H54 (cell line): ENCODE measurements at regions not wholly inside any gene's neighbourhood (a gene's known extent, or its start where the extent isn't known, plus 50 kb on each side); places are given as distances from the start of the nearest gene placed in this dataset.

ENCODE experiments used
- DNase-seq: peaks from one replicate; pipeline ENCODE4 v3.0.0; 2011; ENCODE audit warnings: low spot score, mixed read lengths; ENCODE audit not compliant: insufficient read length
- FAIRE-seq: peaks from 3 replicates; lab custom pipeline; 2011; peaks lifted over from hg19 to GRCh38; lab: Jason Lieb, UNC
- POLR2A ChIP-seq: IDR thresholded peaks from 2 replicates; pipeline ENCODE4 v1.6.1; 2011; ENCODE audit warnings: low read depth, mild to moderate bottlenecking, low read length

DNA sequence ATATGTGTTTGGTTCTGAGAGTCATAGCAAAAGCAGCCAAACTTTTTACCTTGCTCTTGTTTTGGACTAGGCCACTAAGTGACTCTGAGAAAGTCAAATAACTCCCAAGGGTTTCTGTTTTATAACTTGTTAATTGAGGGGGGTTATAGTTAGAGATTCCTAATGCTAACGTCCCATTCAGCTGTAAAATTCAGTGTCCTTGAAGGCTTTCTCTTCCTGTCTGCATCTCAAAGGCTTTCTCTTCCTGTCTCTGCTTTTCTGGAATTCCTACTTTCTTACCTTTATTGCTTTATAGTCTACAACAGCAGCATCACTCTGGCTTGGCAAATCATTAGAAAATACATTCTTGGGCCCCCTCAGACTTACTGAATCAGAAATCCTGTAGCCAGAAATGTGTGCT is 479.5 kb upstream of the SEMA6A start:
- DNase-seq (no peak), FAIRE-seq (no peak)

DNA sequence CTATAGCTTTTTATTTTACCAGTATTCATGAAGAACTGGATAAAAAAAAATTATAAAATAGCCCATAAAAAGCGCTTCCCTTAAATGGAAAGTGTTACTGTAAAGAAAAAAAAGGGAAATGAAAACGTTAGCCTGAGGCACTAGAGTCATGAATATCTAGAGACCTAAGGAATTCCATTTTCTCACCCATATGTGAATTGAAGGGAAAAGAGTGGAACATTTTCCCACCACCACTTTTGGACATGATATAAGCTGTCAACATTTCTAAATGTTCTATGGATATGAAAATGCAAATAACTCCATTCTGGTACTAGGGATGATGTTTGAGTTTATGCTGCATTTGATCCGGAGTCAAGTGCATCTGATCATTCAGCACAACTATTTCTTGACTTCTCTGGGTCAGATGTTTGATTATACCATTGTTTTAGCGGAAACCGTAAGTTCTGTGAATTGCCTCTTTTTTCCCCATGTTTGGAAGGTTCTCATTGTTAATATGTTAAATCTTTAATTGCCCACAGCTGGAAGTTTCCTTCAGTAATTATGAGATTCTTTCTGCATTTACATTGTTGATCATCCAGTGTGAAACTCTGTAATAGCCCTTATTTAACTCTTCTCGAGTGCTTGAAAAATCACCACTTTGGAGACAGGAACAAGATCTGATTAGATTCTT is 467.4 kb upstream of the SEMA6A start:
- no peak for FAIRE-seq
- no peak for DNase-seq
- no peak for TF ChIP-seq POLR2A

More for the DNA sequence above, 479.5 kb upstream of the SEMA6A start:
- no peak for TF ChIP-seq POLR2A

DNA sequence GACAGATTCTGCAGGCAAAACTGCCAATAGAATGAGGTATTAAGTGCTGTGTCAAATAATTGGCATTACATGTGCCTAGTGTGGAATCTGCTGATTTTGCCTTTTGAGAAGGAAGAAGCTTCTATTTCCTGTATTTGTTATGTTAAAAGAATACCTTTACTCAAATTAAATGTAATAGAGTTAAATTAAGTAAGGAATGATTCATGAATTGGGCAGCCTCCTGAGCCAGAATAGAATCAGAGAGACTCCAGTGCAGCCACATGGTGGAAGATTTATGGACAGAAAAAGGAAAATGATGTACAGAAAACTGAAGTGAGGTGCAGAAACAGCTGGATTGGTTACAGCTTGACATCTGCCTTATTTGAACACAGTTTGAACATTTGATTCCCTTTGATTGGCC is 464.4 kb upstream of the SEMA6A start:
- no peak for TF ChIP-seq POLR2A
- no peak for FAIRE-seq
- DNase-seq, result no peak

DNA sequence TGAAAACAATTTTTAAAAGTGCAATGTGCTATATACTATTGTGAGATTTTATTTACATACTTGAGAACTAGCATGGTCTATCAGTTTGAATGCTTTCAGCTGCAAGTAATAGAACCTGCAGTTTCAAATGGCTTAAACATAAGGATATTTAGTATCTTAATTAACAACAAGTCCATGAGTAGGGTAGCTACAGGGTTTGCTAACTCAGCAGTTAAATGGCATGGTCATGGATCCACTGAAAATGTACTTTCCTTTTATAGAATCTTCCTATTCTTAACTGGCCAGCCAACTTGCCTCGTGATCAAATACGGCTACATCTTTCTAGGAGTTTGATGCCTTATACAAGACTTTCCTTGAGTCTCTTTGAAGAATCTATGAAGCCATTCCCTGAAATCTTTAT is 452.8 kb upstream of the SEMA6A start:
- FAIRE-seq, result no peak
- TF ChIP-seq POLR2A, result no peak
- DNase-seq, result no peak

DNA sequence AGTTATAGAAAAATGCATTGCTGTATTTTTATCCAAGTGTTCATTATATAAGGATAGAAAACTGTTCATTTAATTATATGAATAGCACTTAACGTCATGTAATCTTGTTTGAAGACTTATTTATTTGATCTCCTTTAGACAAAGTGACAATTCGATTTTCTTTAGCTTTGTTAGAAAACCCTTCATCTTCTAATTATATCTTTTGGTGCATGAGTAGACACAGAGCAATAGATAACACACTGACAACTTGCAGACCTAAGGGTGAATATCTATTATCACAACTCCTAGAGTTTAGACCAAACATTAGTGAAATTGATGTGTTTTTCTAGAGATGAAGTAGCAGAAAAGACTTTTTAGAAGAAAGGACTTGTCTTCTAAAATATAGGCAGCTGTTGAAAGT is 446.4 kb upstream of the SEMA6A start:
- TF ChIP-seq POLR2A, result no peak
- DNase-seq (no peak), FAIRE-seq (no peak)

DNA sequence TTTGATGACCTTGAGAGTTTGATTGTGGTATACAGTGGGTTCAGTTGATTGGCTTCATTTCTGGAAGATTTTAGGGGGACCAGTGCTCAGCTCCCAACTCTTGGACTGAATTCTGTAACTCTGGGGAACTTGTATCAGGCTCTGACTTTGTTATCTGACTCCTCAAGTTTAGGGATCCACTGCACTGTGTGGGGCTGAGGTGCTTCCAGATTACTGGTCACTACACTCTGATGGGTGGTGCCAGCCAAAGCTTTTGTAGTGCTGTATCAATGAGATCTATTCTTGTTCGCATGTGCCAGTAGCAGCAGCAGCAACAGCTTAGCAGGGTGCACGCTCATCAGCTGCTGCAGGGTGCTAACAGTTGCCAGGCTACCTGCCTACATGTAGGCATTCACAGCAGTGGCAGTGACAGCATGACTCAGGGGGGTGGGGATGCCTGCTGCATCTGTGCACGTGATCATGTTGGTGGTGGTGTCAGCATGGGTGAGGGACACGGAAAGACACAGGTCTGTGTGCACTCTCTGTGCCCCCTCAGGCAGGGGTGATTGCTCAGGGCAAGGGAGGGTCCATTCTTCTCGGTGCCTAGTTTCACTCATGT is 438.8 kb upstream of the SEMA6A start:
- DNase-seq, result no peak
- no peak for FAIRE-seq
- no peak for TF ChIP-seq POLR2A

DNA sequence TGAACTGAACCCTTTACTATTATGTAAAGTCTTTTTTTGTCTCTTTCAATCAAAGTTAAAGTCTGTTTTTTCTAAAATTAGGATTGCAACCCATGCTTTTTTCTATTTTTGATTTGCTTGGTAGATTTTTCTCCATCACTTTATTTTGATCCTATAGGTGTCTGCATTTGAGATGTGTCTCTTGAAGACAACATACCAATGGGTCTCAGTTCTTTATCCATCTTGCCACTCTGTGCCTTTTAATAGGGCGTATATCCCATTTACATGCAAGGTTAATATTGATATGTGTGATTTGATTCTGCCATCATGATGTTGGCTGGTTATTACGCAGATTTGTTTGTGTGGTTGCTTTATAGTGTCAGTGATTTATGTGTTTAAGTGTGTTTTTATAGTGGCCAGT is 436.0 kb upstream of the SEMA6A start:
- TF ChIP-seq POLR2A, result no peak
- DNase-seq (no peak), FAIRE-seq (no peak)

DNA sequence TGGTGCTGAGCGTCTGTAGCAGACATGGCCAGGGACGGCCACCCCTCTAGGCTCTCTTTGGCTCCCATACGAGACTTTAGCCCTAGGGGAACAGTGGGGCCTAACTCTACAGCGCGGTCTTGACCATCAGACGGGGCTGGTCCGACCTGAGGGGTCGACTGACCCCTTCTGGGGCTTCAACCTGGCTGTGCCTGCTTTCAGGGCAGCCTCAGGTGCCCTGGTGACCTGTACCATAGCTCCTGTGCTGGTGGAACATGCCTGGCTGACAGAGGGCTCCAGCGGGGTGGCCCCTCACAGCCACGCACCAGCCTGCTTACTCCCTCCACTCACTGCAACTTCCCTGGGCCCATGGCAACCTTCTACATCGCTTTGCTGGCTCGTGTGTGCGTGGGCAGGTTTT is 423.4 kb upstream of the SEMA6A start:
- no peak for TF ChIP-seq POLR2A
- no peak for FAIRE-seq
- no peak for DNase-seq

DNA sequence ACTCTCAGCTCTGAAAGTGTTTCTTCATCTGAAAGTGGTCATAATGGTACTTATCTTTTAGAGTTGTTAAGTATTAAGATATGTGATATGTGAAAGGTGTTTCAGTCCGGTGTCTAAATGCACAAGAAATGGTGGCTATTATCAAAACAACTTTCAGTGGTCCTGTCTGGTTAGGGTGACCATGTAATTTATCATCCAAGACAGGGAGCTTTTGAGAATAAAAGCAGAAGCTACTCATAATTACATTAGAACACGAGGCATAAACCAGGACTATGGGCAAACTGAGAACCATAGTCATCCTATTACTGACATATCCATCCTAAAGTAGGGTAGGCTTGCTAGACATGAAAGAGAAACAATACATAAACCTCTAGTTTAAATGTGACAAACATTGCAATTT is 418.1 kb upstream of the SEMA6A start:
- FAIRE-seq, result no peak
- no peak for TF ChIP-seq POLR2A

DNA sequence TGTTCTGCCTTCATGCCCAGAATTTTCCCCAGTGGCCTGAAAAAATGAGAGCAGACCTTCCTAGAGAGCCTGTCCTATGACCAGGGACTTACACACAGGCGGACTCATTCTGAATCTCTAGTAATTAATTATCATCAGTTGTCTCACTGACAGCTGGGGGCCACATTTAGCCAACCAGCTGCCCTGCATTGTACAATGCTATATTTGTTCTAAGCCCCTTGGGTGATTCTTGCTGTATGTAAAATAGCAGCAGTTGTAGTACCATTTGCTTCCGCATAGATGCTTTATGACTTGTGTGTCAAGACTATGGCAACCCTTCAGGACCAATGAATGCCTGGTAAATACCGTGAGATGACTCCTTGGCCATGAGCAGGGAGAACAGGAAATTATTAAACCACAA is 415.4 kb upstream of the SEMA6A start:
- FAIRE-seq (no peak), DNase-seq (no peak)
- TF ChIP-seq POLR2A, result no peak

More for the DNA sequence above, 418.1 kb upstream of the SEMA6A start:
- no peak for DNase-seq

DNA sequence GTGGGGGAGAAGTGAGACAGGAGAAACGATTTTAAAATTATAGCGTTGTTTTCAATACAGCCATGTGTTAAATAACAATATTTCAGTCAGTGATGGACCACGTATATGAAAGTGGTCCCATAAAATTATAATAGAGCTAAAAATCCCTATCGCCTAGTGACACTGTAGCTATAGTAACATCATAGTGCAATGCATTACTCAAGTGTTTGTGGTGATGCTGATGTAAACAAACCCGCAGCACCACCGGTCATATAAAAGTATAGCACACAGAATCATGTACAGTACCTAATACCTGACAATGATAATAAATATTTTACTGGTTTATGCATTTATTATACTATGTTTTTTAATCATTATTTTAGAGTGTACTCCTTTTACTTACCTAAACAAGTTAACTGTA is 407.4 kb upstream of the SEMA6A start:
- TF ChIP-seq POLR2A, result no peak
- FAIRE-seq, result no peak
- no peak for DNase-seq

DNA sequence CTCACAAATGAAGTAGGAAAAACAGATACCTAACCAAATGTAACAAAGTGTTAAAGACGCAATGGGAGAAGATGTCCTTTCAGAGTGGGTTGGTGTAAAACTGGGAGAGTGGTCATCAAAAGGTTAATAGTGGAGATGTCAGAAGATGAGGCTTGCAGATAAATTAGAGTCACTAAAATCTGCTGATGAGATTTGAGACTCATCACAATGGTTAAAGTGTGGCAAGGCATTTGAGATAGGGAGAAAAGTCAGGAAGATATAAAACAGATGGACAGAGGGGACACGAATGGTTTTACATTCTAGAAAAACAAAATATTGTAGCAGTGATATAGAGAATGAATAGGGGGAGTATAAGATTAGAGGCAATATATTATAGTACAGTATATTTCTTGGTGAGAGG is 406.0 kb upstream of the SEMA6A start:
- no peak for DNase-seq
- no peak for FAIRE-seq
- no peak for TF ChIP-seq POLR2A

DNA sequence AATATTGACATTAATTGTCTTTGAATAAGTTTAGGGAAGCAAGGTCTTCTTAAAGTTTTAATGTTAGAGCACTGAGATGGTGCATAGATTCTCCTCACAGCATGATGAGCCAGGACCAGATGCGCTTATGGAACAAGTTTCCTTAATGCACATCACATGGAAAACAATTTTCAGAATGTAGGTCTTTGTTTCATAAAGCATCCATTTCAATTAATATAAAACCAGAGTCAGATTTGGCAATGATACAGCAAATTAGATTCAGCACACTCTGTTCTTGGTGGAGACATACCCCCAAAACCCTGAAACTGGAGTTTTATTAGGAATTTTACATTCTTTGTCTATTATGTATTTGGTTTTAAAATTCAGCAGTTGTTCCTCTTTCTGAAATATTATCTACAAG is 402.1 kb upstream of the SEMA6A start:
- TF ChIP-seq POLR2A, result no peak
- no peak for FAIRE-seq
- no peak for DNase-seq

DNA sequence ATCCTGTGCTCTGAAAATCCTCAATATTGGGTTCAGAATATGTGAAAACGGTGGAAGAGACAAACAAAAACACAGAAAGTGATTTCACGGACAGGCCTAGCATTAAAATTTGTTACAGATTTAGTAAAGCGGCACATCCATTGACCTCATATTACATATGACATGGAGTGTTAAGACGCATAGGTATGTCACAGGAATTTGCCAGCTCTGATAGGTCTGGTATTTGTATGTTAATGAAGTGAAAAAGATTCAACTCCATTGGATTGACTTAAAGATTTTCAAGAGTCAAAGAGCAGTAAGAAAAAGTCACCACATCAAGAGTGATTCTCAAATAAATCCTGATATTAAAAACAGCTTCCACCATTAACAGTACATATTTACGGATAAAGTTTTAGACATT is 396.5 kb upstream of the SEMA6A start:
- no peak for FAIRE-seq
- no peak for DNase-seq
- no peak for TF ChIP-seq POLR2A

DNA sequence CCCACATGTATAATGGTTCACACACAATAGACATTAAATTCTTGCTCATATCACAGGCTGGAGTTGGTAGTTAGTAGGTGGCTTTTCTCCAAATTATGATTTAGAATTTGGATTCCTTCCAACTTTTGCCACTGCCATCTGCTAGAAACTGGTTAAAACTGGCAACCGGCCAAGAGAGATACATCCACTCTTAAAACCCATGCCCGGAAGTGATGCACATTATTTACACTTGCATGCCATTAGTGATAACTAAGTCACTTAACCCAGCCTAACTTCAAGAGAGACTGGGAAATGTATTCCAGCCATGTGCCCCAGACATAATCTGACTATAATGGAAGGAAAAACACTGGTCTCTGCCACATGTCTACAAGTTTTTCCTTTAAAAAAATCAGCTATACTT is 395.7 kb upstream of the SEMA6A start:
- DNase-seq (no peak), FAIRE-seq (no peak)
- TF ChIP-seq POLR2A, result no peak
